C4-2B (cell line): ENCODE measurements at regions not wholly inside any gene's neighbourhood (a gene's known extent, or its start where the extent isn't known, plus 50 kb on each side); places are given as distances from the start of the nearest gene placed in this dataset.

Source experiments
- ZFX ChIP-seq: fragments of 450-650 bp; IDR thresholded peaks from 2 replicates; pipeline ENCODE4 v1.6.1; 2017
- TF ChIP-seq, protein P1 (sequence below): fragments of 450-650 bp; conservative IDR thresholded peaks from 2 replicates; pipeline ENCODE4 v1.5.1; 2017; ENCODE audit warnings: mild to moderate bottlenecking

DNA sequence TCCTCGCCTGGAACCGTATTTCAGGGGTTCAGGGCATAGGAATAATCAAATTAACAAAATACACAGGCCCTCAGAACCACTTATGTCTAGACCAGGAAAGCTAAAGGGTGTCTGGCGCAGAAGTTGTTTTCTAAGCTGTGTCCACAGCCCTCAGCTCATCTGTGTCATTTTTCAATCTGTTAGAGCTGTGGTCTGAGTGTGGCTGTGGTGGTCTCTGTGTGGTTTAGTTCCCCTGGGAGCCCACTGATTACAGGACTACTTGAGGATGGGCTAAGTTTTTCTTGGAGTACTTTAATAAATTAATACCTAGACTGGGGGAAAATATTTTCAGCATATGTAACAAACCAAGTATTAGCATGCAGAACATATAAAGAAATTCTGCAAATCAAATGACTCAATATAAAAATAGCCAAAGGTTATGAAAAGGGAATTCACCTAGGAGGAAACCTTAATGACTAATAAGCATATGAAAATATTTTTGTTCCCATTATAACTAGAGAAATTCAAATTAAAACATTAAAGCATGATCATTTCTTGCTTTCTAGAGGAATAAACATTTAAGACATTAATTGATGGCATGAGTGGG, 186.3 kb downstream of the SATB1 start:
- TF ChIP-seq, protein P1, sequence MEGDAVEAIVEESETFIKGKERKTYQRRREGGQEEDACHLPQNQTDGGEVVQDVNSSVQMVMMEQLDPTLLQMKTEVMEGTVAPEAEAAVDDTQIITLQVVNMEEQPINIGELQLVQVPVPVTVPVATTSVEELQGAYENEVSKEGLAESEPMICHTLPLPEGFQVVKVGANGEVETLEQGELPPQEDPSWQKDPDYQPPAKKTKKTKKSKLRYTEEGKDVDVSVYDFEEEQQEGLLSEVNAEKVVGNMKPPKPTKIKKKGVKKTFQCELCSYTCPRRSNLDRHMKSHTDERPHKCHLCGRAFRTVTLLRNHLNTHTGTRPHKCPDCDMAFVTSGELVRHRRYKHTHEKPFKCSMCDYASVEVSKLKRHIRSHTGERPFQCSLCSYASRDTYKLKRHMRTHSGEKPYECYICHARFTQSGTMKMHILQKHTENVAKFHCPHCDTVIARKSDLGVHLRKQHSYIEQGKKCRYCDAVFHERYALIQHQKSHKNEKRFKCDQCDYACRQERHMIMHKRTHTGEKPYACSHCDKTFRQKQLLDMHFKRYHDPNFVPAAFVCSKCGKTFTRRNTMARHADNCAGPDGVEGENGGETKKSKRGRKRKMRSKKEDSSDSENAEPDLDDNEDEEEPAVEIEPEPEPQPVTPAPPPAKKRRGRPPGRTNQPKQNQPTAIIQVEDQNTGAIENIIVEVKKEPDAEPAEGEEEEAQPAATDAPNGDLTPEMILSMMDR, result no peak
- no peak for TF ChIP-seq ZFX
